Glomerular visceral epithelial cell (primary cell): ENCODE measurements at regions not wholly inside any gene's neighbourhood (a gene's known extent, or its start where the extent isn't known, plus 50 kb on each side); places are given as distances from the start of the nearest gene placed in this dataset.
"Not testable (repeated sequence)": the region's sequence is repeated elsewhere in the genome, so short reads cannot be mapped to it uniquely, and the experiment has no call there.

Experiments used
- DNase-seq: peaks from one replicate; pipeline ENCODE4 v3.0.0-alpha.2; 2016; ENCODE audit errors: extremely low spot score

DNA sequence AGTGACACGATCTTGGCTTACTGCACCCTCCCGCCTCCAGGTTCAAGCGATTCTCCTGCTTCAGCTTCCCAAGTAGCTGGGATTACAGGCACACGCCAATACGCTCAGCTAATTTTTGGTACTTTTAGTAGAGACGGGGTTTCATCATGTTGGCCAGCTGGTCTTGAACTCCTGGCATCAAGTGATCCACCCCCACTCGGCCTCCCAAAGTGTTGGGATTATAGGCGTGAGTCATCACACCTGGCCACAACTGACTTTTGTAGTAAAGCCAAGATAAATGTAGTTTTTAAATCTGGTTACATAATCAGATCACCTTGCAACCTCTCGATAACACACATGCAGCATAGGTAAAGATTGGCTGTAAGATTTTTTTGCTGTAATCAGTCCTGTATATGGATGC lies 657.5 kb upstream of the DPPA4 start:
- DNase-seq, result no peak

DNA sequence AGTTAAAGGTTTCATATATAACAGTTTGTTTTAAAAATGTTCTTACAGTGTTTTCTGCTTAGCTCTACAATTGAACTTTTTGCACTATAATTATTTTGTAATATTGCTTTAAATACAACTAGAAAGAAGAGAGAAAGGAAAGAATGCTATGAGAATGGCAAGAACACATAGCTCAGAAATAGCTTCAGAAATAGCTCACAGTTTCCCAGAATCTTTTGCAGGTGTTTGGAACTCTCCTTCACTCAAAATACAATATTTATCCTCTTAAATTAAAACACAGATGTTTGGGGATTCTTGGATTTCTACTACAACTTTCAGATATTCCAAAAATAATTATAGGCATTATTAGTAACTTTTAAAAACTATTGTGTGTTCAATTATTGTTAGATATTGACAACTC lies 658.0 kb upstream of the DPPA4 start:
- DNase-seq, result no peak

DNA sequence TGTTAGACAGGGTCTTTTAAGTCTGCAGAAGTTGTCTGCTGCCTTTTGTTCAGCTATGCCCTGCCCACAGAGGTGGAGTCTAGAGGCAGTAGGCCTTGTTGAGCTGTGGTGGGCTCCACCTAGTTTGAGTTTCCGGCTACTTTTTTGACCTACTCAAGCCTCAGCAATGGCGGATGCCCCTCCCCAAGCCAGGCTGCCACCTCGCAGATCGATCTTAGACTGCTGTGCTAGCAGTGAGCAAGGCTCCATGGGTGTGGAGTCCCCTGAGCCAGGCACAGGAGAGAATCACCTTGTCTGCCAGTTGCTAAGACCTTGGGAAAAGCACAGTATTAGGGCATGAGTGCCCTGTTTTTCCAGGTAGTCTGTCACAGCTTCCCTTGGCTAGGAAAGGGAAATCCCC lies 664.6 kb upstream of the DPPA4 start:
- not testable (repeated sequence) for DNase-seq

- DNase-seq, result no peak
These were observed 669.6 kb upstream of the DPPA4 start for GRCh38 chr3:110006913-110007312.

GRCh38 chr3:110015231-110015963 lies 678.1 kb upstream of the DPPA4 start:
- no peak for DNase-seq

DNA sequence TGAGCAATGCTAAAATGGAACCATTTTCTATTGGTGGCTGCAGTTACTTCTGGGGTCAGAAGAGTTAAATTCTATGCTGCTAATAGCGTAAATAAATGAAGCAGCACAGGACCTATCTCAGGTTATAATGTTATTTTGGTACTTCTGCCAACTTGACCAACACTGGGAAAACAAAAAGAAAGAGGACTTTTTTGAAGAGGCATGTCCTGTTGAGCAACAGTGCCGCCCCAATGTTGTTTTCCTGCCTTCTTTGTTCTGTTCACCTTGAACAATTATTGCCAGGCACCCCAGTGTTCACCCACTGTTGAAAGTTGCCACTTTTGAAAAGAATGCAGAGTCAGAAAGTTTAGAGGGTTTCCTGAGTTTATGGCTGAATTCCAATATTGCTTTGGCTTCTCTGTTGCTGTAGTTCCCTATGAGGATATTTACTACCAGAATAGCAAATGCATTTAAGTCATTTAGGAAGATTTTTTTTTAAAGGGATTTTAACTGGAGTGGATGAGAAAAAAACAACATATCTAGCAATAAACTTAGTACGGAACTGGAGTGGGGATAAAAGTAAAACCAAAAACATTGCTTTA lies 679.0 kb upstream of the DPPA4 start:
- no peak for DNase-seq

GRCh38 chr3:110017304-110017703 lies 680.0 kb upstream of the DPPA4 start:
- DNase-seq, result no peak

DNA sequence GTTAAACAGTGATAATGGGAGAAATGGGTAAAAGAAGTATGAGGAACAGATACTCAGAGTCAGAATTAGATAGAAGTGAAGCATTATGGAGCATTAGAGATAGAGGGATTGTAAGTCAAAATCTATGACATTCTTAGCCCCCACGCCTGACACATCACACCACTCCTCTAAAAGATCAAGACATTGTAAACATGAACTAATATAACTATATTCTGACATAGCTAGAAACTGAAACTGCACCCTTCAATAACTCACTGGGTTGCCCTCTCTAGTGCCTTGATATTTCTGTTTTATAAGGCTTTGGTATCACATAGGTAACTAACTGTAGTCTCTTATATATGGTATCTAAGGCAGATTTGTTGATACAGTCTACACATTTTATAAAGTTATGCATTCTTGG lies 684.3 kb upstream of the DPPA4 start:
- DNase-seq, result no peak

DNA sequence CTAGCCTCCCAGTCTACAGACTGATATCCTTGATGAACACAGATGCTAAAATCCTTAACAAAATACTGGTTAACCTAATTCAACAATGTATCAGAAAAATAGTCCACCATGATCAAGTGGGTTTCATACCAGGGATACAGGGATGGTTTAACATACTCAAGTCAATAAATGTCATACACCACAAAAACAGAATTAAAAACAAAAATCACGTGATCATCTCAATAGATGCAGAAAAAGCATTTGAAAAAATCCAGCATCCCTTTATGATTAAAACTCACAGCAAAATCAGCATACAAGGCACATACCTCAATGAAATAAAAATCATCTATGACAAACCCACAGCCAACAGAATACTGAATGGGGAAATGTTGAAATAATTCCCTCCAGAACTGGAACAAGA lies 685.7 kb upstream of the DPPA4 start:
- DNase-seq, result not testable (repeated sequence)

GRCh38 chr3:110026421-110026820 lies 689.1 kb upstream of the DPPA4 start:
- no peak for DNase-seq

DNA sequence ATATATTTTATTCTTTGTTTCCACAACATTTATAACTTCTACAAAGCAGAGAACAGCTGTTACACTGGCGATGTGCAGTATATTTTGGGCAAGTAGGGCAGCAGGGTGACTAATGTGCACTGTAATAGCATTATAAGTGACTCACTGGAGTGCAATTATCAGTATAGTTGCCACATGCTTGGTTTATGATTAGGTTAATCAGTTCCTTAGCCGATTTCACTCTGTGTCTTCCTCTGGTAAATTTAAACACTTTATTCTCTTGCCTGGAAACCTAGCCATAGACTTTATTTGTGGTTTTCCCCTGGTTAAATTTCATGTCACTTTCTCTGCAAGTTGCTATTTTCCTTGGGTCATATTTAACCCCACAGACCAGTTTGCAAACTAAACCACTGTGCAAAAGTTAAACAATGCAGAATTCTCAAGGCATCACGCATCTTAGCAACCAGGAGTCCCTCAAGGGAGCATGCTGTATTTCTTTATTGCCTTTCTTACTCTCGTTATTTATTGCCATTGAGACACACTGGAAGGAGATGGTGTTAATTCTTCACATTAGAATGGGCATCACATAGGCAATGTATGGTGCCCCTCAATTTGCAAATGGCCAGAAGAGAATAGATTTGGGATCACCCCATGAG lies 690.2 kb upstream of the DPPA4 start:
- peak; percentile 62 for DNase-seq

DNA sequence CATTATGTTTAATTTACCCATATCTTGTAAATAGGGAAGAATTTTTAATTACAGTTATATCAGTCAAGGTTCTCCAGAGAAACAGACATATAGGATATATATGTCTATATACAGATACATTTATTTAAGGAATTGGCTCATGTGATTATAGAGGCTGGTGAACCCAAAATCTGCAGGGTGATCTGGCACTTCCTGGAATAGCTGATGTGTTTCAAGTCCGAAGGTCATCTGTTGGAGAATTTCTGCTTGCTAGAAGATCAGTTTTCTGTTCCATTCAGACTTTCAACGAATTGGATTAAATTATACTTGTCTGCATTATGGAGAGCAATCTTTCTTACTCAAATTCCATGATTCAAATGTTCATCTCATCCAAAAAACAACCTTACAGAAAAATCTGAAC lies 694.6 kb upstream of the DPPA4 start:
- no peak for DNase-seq

DNA sequence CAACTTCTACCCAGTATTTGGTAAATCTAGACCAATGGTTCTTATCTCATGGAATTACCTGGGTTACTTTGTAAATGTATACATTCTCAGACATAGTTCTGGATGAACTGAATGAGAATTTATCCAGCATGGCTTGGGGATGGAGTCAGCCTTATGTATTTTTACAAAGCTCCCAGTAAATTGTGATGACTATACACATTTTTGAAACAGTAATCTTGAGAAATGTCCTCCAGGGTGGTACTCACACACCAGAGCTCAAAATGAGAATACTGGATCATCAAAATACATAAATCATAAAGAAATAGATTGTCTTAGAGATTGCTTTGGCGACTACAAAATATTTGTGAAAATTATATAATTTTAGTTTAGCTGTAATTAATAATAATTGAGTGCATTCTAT lies 722.1 kb upstream of the DPPA4 start:
- no peak for DNase-seq

GRCh38 chr3:110062716-110063115 lies 725.4 kb upstream of the DPPA4 start:
- DNase-seq, result no peak

DNA sequence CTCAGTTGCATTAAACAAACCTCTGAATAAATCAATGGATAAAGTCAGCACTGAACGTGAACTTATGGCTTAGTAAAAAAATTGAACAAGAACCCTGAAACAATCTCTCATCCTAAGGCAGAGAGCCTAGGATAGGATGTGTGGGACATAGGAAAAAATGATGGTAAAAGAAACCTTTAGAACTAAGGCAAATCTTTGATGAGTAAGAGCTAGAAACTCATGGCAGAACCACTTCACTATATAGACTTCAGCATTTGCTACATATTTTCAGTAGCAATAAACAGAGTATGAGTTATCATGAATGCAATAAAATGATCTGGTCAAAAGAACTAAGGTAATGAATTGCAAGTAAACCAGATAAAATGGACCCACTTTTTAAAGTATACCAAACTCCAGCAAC lies 725.8 kb upstream of the DPPA4 start:
- DNase-seq, result no peak

- no peak for DNase-seq
These were observed 728.9 kb upstream of the DPPA4 start for GRCh38 chr3:110066206-110066605.

DNA sequence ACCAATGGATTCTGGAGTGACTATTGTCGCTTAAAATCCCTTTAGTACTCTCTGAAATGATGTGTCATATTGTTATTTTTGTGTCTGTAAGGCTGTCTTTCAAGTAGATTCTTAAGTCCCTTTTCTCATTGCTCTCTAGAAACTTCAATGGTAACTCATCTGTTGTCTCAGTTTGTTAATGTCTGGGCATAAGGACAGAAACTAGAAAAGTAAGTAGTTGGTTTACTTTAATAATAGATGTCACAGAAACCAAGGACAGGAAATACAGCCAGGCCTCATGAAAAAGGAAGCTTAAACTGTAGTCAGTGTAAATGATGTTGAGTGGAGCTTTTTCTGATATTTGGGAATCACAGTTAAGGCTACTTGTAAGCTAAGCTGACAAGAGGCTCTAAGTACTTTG lies 730.2 kb upstream of the DPPA4 start:
- no peak for DNase-seq

- DNase-seq, result no peak
These were observed 732.4 kb upstream of the DPPA4 start for GRCh38 chr3:110069761-110070160.

- DNase-seq, result peak; percentile 1
These were observed 733.0 kb upstream of the DPPA4 start for GRCh38 chr3:110070161-110070916.

- DNase-seq, result no peak
These were observed 736.7 kb upstream of the DPPA4 start for GRCh38 chr3:110074095-110074494.

- no peak for DNase-seq
These were observed 739.7 kb upstream of the DPPA4 start for GRCh38 chr3:110077093-110077492.

- DNase-seq, result no peak
These were observed 756.1 kb upstream of the DPPA4 start for GRCh38 chr3:110093411-110093810.
